ENCODE measurements at regions not wholly inside any gene's neighbourhood (a gene's known extent, or its start where the extent isn't known, plus 50 kb on each side); places are given as distances from the start of the nearest gene placed in this dataset.

DNA sequence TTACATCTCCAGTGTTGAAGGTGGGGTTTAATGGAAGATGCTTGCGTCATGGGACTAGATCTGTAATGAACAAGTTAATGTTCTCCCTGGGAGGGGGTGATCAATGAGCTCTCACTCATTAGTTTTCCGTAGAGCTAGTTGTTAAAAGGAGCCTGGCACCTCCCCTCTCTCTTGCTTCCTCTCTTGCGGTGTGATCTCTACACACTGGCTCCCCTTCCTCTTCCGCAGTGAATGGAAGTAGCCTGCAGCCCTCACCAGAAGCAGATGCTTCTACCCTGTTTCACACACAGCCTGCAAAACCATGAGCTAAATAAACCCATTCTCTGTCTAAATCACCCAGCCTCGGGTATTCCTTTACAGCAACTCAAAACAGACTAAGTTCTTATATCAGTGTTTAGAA is 318.8 kb downstream of the SLITRK1 start:
- H3K27me3 ChIP-seq (ENCODE audit: control insufficient read depth, insufficient read depth, low read length) = no peaks in the 10 kb centered on the region
- FAIRE-seq (no peak), DNase-seq (no peak)
- no peaks in the 10 kb centered on the region for H3K4me1 ChIP-seq (ENCODE audit: control insufficient read depth in 2 of 3, insufficient read depth in 2 of 3, low read depth in 1 of 3, low read length in 3 of 3)
- TF ChIP-seq CTCF (IDR thresholded peaks at IDR 0.05; ENCODE audit: borderline replicate concordance, extremely low read depth, insufficient read depth) = no peak
- H3K4me3 ChIP-seq (ENCODE audit: low read length in 3 of 3) = no peak overlapping the region
- intact Hi-C loops (cut with DNase I) = no loop called here
- no peak overlapping the region for H3K27ac ChIP-seq (ENCODE audit: low read depth in 2 of 2, low read length in 2 of 2)
- no peaks in the 10 kb centered on the region for H3K9me3 ChIP-seq (ENCODE audit: control insufficient read depth in 2 of 3, insufficient read depth in 1 of 3, low read length in 3 of 3)
- no peak overlapping the region for H3K9ac ChIP-seq (ENCODE audit: low read length in 3 of 3)
- H3K36me3 ChIP-seq (ENCODE audit: control insufficient read depth in 2 of 3, insufficient read depth in 3 of 3, low read length in 3 of 3) = no peaks in the 10 kb centered on the region

DNA sequence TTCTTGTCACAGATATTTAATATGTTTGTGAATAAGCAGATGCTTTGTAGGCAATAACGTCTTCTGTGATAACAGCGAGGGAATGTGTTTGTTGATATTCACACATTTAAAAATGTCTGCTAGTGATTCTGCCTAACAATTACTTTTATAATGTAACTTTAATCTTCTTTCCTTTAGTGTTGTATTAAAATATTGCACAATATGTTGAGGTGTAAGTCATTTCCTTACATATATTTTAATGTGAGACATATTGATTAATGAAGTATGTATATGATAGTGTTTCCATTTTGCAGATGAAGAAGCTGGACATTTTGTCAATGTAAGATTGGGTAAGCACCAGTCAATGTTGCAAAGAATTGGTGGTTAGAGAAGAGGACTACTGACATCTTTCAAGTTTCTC is 324.4 kb downstream of the SLITRK1 start:
- Histone ChIP-seq H3K27ac (ENCODE audit: low read depth in 2 of 2, low read length in 2 of 2) (no peak overlapping the region), H3K9me3 (ENCODE audit: control insufficient read depth in 2 of 3, insufficient read depth in 1 of 3, low read length in 3 of 3) (no peaks in the 10 kb centered on the region), H3K36me3 (ENCODE audit: control insufficient read depth in 2 of 3, insufficient read depth in 3 of 3, low read length in 3 of 3) (no peaks in the 10 kb centered on the region), H3K27me3 (ENCODE audit: control insufficient read depth, insufficient read depth, low read length) (no peaks in the 10 kb centered on the region), H3K9ac (ENCODE audit: low read length in 3 of 3) (no peak overlapping the region), H3K4me1 (ENCODE audit: control insufficient read depth in 2 of 3, insufficient read depth in 2 of 3, low read depth in 1 of 3, low read length in 3 of 3) (no peaks in the 10 kb centered on the region), H3K4me3 (ENCODE audit: low read length in 3 of 3) (no peak overlapping the region)
- TF ChIP-seq CTCF (IDR thresholded peaks at IDR 0.05; ENCODE audit: borderline replicate concordance, extremely low read depth, insufficient read depth) = no peak
- DNase-seq (no peak), FAIRE-seq (no peak)
- intact Hi-C loops (cut with DNase I) = no loop called here

DNA sequence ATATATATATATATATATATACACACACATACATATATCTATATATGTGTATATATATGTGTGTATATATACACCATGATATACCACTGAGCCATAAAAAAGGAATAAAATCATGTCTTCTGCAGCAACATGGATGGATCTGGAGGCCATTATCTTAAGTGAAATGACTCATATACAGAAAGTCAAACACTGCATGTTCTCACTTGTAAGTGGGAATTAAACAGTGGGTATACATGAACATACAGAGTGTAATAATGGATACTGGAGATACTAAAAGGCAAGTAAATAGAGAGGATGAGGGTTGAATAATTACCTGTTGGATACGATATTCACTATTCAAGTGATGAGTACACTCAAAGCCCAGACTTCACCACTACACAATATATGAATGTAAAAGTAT is 332.6 kb downstream of the SLITRK1 start:
- H3K27ac ChIP-seq (ENCODE audit: low read depth in 2 of 2, low read length in 2 of 2) = no peak overlapping the region
- H3K4me3 ChIP-seq (ENCODE audit: low read length in 3 of 3) = no peak overlapping the region
- no peaks in the 10 kb centered on the region for H3K9me3 ChIP-seq (ENCODE audit: control insufficient read depth in 2 of 3, insufficient read depth in 1 of 3, low read length in 3 of 3)
- H3K36me3 ChIP-seq (ENCODE audit: control insufficient read depth in 2 of 3, insufficient read depth in 3 of 3, low read length in 3 of 3) = no peaks in the 10 kb centered on the region
- H3K9ac ChIP-seq (ENCODE audit: low read length in 3 of 3) = no peak overlapping the region
- TF ChIP-seq CTCF (IDR thresholded peaks at IDR 0.05; ENCODE audit: borderline replicate concordance, extremely low read depth, insufficient read depth) = no peak
- no peaks in the 10 kb centered on the region for H3K4me1 ChIP-seq (ENCODE audit: control insufficient read depth in 2 of 3, insufficient read depth in 2 of 3, low read depth in 1 of 3, low read length in 3 of 3)
- FAIRE-seq = no peak
- H3K27me3 ChIP-seq (ENCODE audit: control insufficient read depth, insufficient read depth, low read length) = no peaks in the 10 kb centered on the region
- no peak for DNase-seq
- intact Hi-C loops (cut with DNase I) = no loop called here

DNA sequence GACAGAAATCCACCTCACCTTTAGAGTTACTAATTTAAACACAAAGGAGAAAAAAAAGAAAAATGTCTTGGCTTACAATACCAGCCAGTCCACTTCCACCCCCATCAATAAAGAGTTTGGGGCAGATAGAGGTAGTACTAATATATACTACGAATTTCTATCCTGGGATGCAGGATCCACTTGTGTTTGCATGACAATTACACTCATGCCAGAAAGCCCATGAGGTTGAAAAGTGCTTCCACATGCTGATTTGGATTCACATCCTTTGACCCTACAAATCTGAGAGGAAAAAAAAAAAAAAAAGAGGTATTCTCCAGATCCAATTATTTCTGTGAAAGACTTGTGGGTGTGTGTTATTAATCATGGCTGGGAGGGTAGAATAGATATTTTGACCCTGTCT is 335.2 kb downstream of the SLITRK1 start:
- H3K36me3 ChIP-seq (ENCODE audit: control insufficient read depth in 2 of 3, insufficient read depth in 3 of 3, low read length in 3 of 3) = no peaks in the 10 kb centered on the region
- FAIRE-seq (no peak), DNase-seq (no peak)
- H3K4me3 ChIP-seq (ENCODE audit: low read length in 3 of 3) = no peak overlapping the region
- intact Hi-C loops (cut with DNase I) = no loop called here
- H3K4me1 ChIP-seq (ENCODE audit: control insufficient read depth in 2 of 3, insufficient read depth in 2 of 3, low read depth in 1 of 3, low read length in 3 of 3) = no peaks in the 10 kb centered on the region
- TF ChIP-seq CTCF (IDR thresholded peaks at IDR 0.05; ENCODE audit: borderline replicate concordance, extremely low read depth, insufficient read depth) = no peak
- no peaks in the 10 kb centered on the region for H3K9me3 ChIP-seq (ENCODE audit: control insufficient read depth in 2 of 3, insufficient read depth in 1 of 3, low read length in 3 of 3)
- H3K27me3 ChIP-seq (ENCODE audit: control insufficient read depth, insufficient read depth, low read length) = no peaks in the 10 kb centered on the region
- no peak overlapping the region for H3K9ac ChIP-seq (ENCODE audit: low read length in 3 of 3)
- no peak overlapping the region for H3K27ac ChIP-seq (ENCODE audit: low read depth in 2 of 2, low read length in 2 of 2)
